NK-92 treated with Interleukin-12 subunit alpha and Interleukin-12 subunit beta, amount 100 ng/mL, for 24 hours (cell line): ENCODE measurements at regions not wholly inside any gene's neighbourhood (a gene's known extent, or its start where the extent isn't known, plus 50 kb on each side); places are given as distances from the start of the nearest gene placed in this dataset.
"Not testable (repeated sequence)": the region's sequence is repeated elsewhere in the genome, so short reads cannot be mapped to it uniquely, and the experiment has no call there.

Source experiments
- DNase-seq: peaks from one replicate; lab custom pipeline; 2025; lab: John Stamatoyannopoulos, UW

- peak; percentile 64 for DNase-seq
Observed at GRCh38 chr5:159456722-159457465, 126.6 kb upstream of the IL12B start.

- peak; percentile 16 for DNase-seq
Observed at GRCh38 chr5:159458217-159458711, 128.0 kb upstream of the IL12B start.

- no peak for DNase-seq
Observed at GRCh38 chr5:159459132-159459627, 128.9 kb upstream of the IL12B start.

GRCh38 chr5:159459951-159460538 lies 129.8 kb upstream of the IL12B start:
- DNase-seq = no peak

GRCh38 chr5:159463590-159464321 lies 133.5 kb upstream of the IL12B start:
- no peak for DNase-seq

GRCh38 chr5:159465604-159466003 lies 135.3 kb upstream of the IL12B start:
- no peak for DNase-seq

GRCh38 chr5:159467666-159468065 lies 137.4 kb upstream of the IL12B start:
- DNase-seq = no peak

- DNase-seq = no peak
Observed at GRCh38 chr5:159469496-159470372, 139.4 kb upstream of the IL12B start.

GRCh38 chr5:159471904-159472303 lies 141.6 kb upstream of the IL12B start:
- no peak for DNase-seq

GRCh38 chr5:159475026-159475425 lies 144.7 kb upstream of the IL12B start:
- DNase-seq = no peak

- DNase-seq = peak; percentile 10
Observed at GRCh38 chr5:159478950-159479349, 148.7 kb upstream of the IL12B start.

GRCh38 chr5:159480849-159481248 lies 150.6 kb upstream of the IL12B start:
- DNase-seq = no peak

GRCh38 chr5:159481751-159482150 lies 151.5 kb upstream of the IL12B start:
- DNase-seq = no peak

- DNase-seq = no peak
Observed at GRCh38 chr5:159486836-159487235, 156.5 kb upstream of the IL12B start.

- DNase-seq = no peak
Observed at GRCh38 chr5:159488516-159488915, 158.2 kb upstream of the IL12B start.

GRCh38 chr5:159489779-159490178 lies 159.5 kb upstream of the IL12B start:
- DNase-seq = no peak

GRCh38 chr5:159490507-159490906 lies 160.2 kb upstream of the IL12B start:
- no peak for DNase-seq

- DNase-seq = no peak
Observed at GRCh38 chr5:159493696-159494095, 163.4 kb upstream of the IL12B start.

GRCh38 chr5:159496773-159497172 lies 166.5 kb upstream of the IL12B start:
- no peak for DNase-seq

- no peak for DNase-seq
Observed at GRCh38 chr5:159497221-159497620, 166.9 kb upstream of the IL12B start.

GRCh38 chr5:159498630-159499029 lies 168.3 kb upstream of the IL12B start:
- DNase-seq = no peak

- not testable (repeated sequence) for DNase-seq
Observed at GRCh38 chr5:159502116-159502515, 171.8 kb upstream of the IL12B start.
